HepG2 (cell line): ENCODE measurements at regions not wholly inside any gene's neighbourhood (a gene's known extent, or its start where the extent isn't known, plus 50 kb on each side); places are given as distances from the start of the nearest gene placed in this dataset.
"Not testable (repeated sequence)": the region's sequence is repeated elsewhere in the genome, so short reads cannot be mapped to it uniquely, and the experiment has no call there.

Source experiments
- ATAC-seq: fragments of 200-7000 bp; cut with Tn5 transposase; 3 replicates; pipeline ENCODE4 v1.9.1; 2020; ENCODE audit warnings: mild to moderate bottlenecking, moderate library complexity
- BruUV-seq: library from RNA; stranded (reverse); fragments of 400-500 nt; replicated peaks from 2 replicates; lab custom pipeline; 2021; lab: Mats Ljungman, UMichigan
- CTCF ChIA-PET: fragments of 300-600 bp; formaldehyde crosslinking; extraction: SDS; loops from one replicate; lab custom pipeline; 2021; ENCODE audit warnings: low total read pairs, inconsistent platforms, low intra/inter-chr PET ratio; lab: Yijun Ruan, JAX
- POLR2A ChIA-PET: fragments of 350-600 bp; sonication (Branson Sonifier 250); formaldehyde crosslinking; loops from one replicate; lab custom pipeline; 2020; ENCODE audit warnings: antibody characterized with exemption, inconsistent platforms; lab: Yijun Ruan, JAX
- DNase-seq: peaks from one replicate; pipeline ENCODE4 v3.0.0-alpha.2; 2015; ENCODE audit warnings: low spot score
- FAIRE-seq: peaks from 3 replicates; lab custom pipeline; 2011; peaks lifted over from hg19 to GRCh38; lab: Jason Lieb, UNC
- H2AFZ ChIP-seq: one replicate; pipeline ENCODE4 v1.6.1; 2011; ENCODE audit warnings: low read length, inconsistent platforms
- H3K27ac ChIP-seq: fragments of 300-600 bp; 3 replicates; pipeline ENCODE4 v1.8.0; 2011; ENCODE audit warnings: mixed run types, mild to moderate bottlenecking, mixed read lengths, low read length, inconsistent platforms; ENCODE audit not compliant: insufficient read depth; ENCODE audit errors: extremely low read length
- H3K27me3 ChIP-seq, 2 experiments: fragments of 200-600 bp in 1 of 2; 2 replicates in 1 of 2; 3 replicates in 1 of 2; pipeline versions ENCODE4 v1.6.0 to v1.8.0; 2011; ENCODE audit warnings: low read length in 2 of 2, mild to moderate bottlenecking in 2 of 2, moderate library complexity in 2 of 2, inconsistent platforms in 1 of 2; ENCODE audit not compliant: insufficient read depth in 2 of 2, control insufficient read depth in 1 of 2
- H3K36me3 ChIP-seq, 2 experiments: fragments of 200-600 bp in 1 of 2; replicated peaks in 1 of 2; 2 replicates in 1 of 2; 3 replicates in 1 of 2; pipeline versions ENCODE4 v1.5.1 to v1.8.0; 2011; ENCODE audit warnings: low read length in 2 of 2, inconsistent platforms in 1 of 2; ENCODE audit not compliant: insufficient read depth in 2 of 2, control insufficient read depth in 1 of 2
- H3K4me1 ChIP-seq: 2 replicates; pipeline ENCODE4 v1.5.1; 2012; ENCODE audit warnings: low read length, inconsistent platforms; ENCODE audit not compliant: insufficient read depth
- H3K4me2 ChIP-seq: 2 replicates; pipeline ENCODE4 v1.6.0; 2011; ENCODE audit warnings: low read depth, low read length, inconsistent platforms
- H3K4me3 ChIP-seq, 3 experiments: fragments of 200-600 bp in 1 of 3; sonication (generic), shearing (Covaris generic) in 1 of 3; replicated peaks in 1 of 3; 2 replicates each; pipeline ENCODE4 v1.5.1; 2011 to 2016; ENCODE audit warnings: low read length in 3 of 3, inconsistent platforms in 2 of 3, low read depth in 2 of 3, mild to moderate bottlenecking in 2 of 3, control low read depth in 1 of 3, mixed read lengths in 1 of 3; ENCODE audit not compliant: insufficient read depth in 1 of 3
- H3K79me2 ChIP-seq: one replicate; pipeline ENCODE4 v1.6.1; 2011; ENCODE audit warnings: low read length, inconsistent platforms; ENCODE audit not compliant: insufficient read depth
- H3K9ac ChIP-seq: 2 replicates; pipeline ENCODE4 v1.6.0; 2011; ENCODE audit warnings: mild to moderate bottlenecking, low read depth, low read length, inconsistent platforms; ENCODE audit not compliant: insufficient read depth
- H3K9me3 ChIP-seq: 2 replicates; pipeline ENCODE4 v1.5.1; 2012; ENCODE audit warnings: mild to moderate bottlenecking, low read length
- H4K20me1 ChIP-seq: 2 replicates; pipeline ENCODE4 v1.6.0; 2011; ENCODE audit warnings: inconsistent platforms, mild to moderate bottlenecking, low read length, moderate library complexity; ENCODE audit not compliant: insufficient read depth
- HNRNPL ChIP-seq: fragments of 200-400 bp; formaldehyde crosslinking; IDR thresholded peaks from 2 replicates; pipeline ENCODE4 v1.6.1; 2017; ENCODE audit warnings: mild to moderate bottlenecking, low read depth, low read length
- SMC3 ChIP-seq: IDR thresholded peaks from 2 replicates; pipeline ENCODE4 v1.6.1; 2011; ENCODE audit warnings: low read length, improper control_type of control experiment
- ZBTB4 ChIP-seq: sonication (generic); formaldehyde crosslinking; IDR thresholded peaks from 2 replicates; pipeline ENCODE4 v1.4.0; 2020; ENCODE audit warnings: missing genetic modification reagents, mild to moderate bottlenecking, borderline replicate concordance
- ZNF121 ChIP-seq: sonication (generic); formaldehyde crosslinking; IDR thresholded peaks from 2 replicates; pipeline ENCODE4 v1.5.0; 2020; ENCODE audit warnings: mild to moderate bottlenecking, missing genetic modification reagents
- WGBS: methylation state at CpG from one replicate; pipeline ENCODE4 v1.1.6; 2017; ENCODE audit warnings: low lambda C conversion rate; 5-methylcytosine and 5-hydroxymethylcytosine counted together
- in situ Hi-C: cut with HindIII; loops from 2 replicates; pipeline ENCODE4 v1.10.0; 2017; ENCODE audit warnings: low pct_unique_long_range_greater_than_20kb; ENCODE audit not compliant: extremely low pct_ligation_motif_present
- intact Hi-C: fragments of 100-400 bp; cut with micrococcal nuclease; formaldehyde crosslinking; loops from one replicate; pipeline ENCODE4 v1.10.0; 2022; ENCODE audit not compliant: unreplicated experiment

GRCh38 chr1:90864681-90865080 is 147.6 kb upstream of the BARHL2 start:
- in situ Hi-C loops = no loop called here

GRCh38 chr1:90862782-90863181 is 145.7 kb upstream of the BARHL2 start:
- no peak for ATAC-seq
- no TSS peak for BruUV-seq
- no peak for FAIRE-seq
- Histone ChIP-seq H3K79me2 (no peaks in the 10 kb centered on the region), H3K9ac (no peak overlapping the region), H3K4me3 (no peak overlapping the region), H4K20me1 (no peaks in the 10 kb centered on the region), H3K27me3 (no peaks in the 10 kb centered on the region), H3K9me3 (no peaks in the 10 kb centered on the region), H3K27ac (no peak overlapping the region), H2AFZ (no peak overlapping the region), H3K4me2 (no peak overlapping the region), H3K4me1 (no peaks in the 10 kb centered on the region), H3K36me3 (no peaks in the 10 kb centered on the region)
- POLR2A ChIA-PET = no interaction called here
- no peak for DNase-seq
- in situ Hi-C loops = no loop called here
- CTCF ChIA-PET = no interaction called here
- WGBS = 54% methylated on average over 3 of the region's 3 CpGs
- intact Hi-C loops = no loop called here
- TF ChIP-seq ZBTB4 (CRISPR knock-in tag) (no peak), HNRNPL (no peak)

More at GRCh38 chr1:90864681-90865080, 147.6 kb upstream of the BARHL2 start:
- no peak overlapping the region for H3K4me3 ChIP-seq
- no peaks in the 10 kb centered on the region for H3K9me3 ChIP-seq
- DNase-seq = no peak
- no peak for FAIRE-seq
- TF ChIP-seq ZNF121 (CRISPR knock-in tag) = 0 out of 2 replicates have a peak, but pooled peaks have one; percentile 20
- TF ChIP-seq SMC3 = no peak
- no peaks in the 10 kb centered on the region for H3K27me3 ChIP-seq
- no peaks in the 10 kb centered on the region for H3K36me3 ChIP-seq
- no TSS peak for BruUV-seq
- H3K9ac ChIP-seq = no peak overlapping the region
- ChIA-PET CTCF (no interaction called here), POLR2A (no interaction called here)
- H3K4me1 ChIP-seq = no peaks in the 10 kb centered on the region
- H2AFZ ChIP-seq = no peak overlapping the region
- no peaks in the 10 kb centered on the region for H4K20me1 ChIP-seq
- ATAC-seq = no peak
- H3K4me2 ChIP-seq = no peak overlapping the region
- WGBS = 66% methylated on average over 3 of the region's 3 CpGs
- intact Hi-C loops = no loop called here
- no peaks in the 10 kb centered on the region for H3K79me2 ChIP-seq
- no peak overlapping the region for H3K27ac ChIP-seq

GRCh38 chr1:90861421-90861820 is 144.3 kb upstream of the BARHL2 start:
- BruUV-seq, H3K9me3 ChIP-seq, FAIRE-seq, H3K27me3 ChIP-seq, H3K4me3 ChIP-seq, H3K9ac ChIP-seq, POLR2A ChIA-PET, H2AFZ ChIP-seq, in situ Hi-C loops, H3K79me2 ChIP-seq, ATAC-seq, DNase-seq, H3K4me1 ChIP-seq, CTCF ChIA-PET, intact Hi-C loops, H3K4me2 ChIP-seq, H3K36me3 ChIP-seq, H4K20me1 ChIP-seq, H3K27ac ChIP-seq: not testable (repeated sequence)
- WGBS = 0% methylated on average over 2 of the region's 3 CpGs
